Kidney epithelial cell (primary cell): ENCODE measurements at regions not wholly inside any gene's neighbourhood (a gene's known extent, or its start where the extent isn't known, plus 50 kb on each side); places are given as distances from the start of the nearest gene placed in this dataset.
"Not testable (repeated sequence)": the region's sequence is repeated elsewhere in the genome, so short reads cannot be mapped to it uniquely, and the experiment has no call there.

Experiments
- DNase-seq: peaks from one replicate; pipeline ENCODE4 v3.0.0-alpha.2; 2010; ENCODE audit warnings: low read depth
- H3K27me3 ChIP-seq: 2 replicates; pipeline ENCODE4 v1.6.0; 2011; ENCODE audit warnings: low read length; ENCODE audit not compliant: control insufficient read depth, insufficient read depth
- H3K36me3 ChIP-seq: 2 replicates; pipeline ENCODE4 v1.5.1; 2011; ENCODE audit warnings: low read length; ENCODE audit not compliant: control insufficient read depth, insufficient read depth
- H3K4me3 ChIP-seq: 2 replicates; pipeline ENCODE4 v1.5.1; 2011; ENCODE audit warnings: low read depth, mild to moderate bottlenecking, control low read depth, low read length
- CTCF ChIP-seq: IDR thresholded peaks from 2 replicates; pipeline ENCODE4 v1.5.1; 2011; ENCODE audit warnings: mild to moderate bottlenecking, moderate library complexity, low read length, control low read depth, inconsistent platforms; ENCODE audit not compliant: insufficient read depth, poor library complexity, severe bottlenecking

GRCh38 chr7:142451817-142452216 is 194.0 kb upstream of the PRSS58 start:
- TF ChIP-seq CTCF = no peak
- Histone ChIP-seq H3K27me3 (no peaks in the 10 kb centered on the region), H3K36me3 (no peaks in the 10 kb centered on the region), H3K4me3 (no peak overlapping the region)
- no peak for DNase-seq

- Histone ChIP-seq H3K4me3 (no peak overlapping the region), H3K36me3 (no peaks in the 10 kb centered on the region), H3K27me3 (no peaks in the 10 kb centered on the region)
- no peak for TF ChIP-seq CTCF
- DNase-seq = no peak
Observed at GRCh38 chr7:142451296-142451695, 193.4 kb upstream of the PRSS58 start.

- no peaks in the 10 kb centered on the region for H3K27me3 ChIP-seq
- DNase-seq = no peak
- H3K4me3 ChIP-seq = no peak overlapping the region
- no peaks in the 10 kb centered on the region for H3K36me3 ChIP-seq
- no peak for TF ChIP-seq CTCF
Observed at GRCh38 chr7:142450695-142451094, 192.8 kb upstream of the PRSS58 start.

- Histone ChIP-seq H3K27me3 (no peaks in the 10 kb centered on the region), H3K36me3 (no peaks in the 10 kb centered on the region), H3K4me3 (no peak overlapping the region)
- no peak for TF ChIP-seq CTCF
- no peak for DNase-seq
Observed at GRCh38 chr7:142450206-142450605, 192.3 kb upstream of the PRSS58 start.

GRCh38 chr7:142448857-142449256 is 191.0 kb upstream of the PRSS58 start:
- not testable (repeated sequence) for H3K4me3 ChIP-seq, H3K27me3 ChIP-seq, DNase-seq, H3K36me3 ChIP-seq

- H3K4me3 ChIP-seq = no peak overlapping the region
- TF ChIP-seq CTCF = no peak
- no peak for DNase-seq
- H3K36me3 ChIP-seq = no peaks in the 10 kb centered on the region
- H3K27me3 ChIP-seq = no peaks in the 10 kb centered on the region
Observed at GRCh38 chr7:142447762-142448161, 189.9 kb upstream of the PRSS58 start.
